ENCODE measurements at regions not wholly inside any gene's neighbourhood (a gene's known extent, or its start where the extent isn't known, plus 50 kb on each side); places are given as distances from the start of the nearest gene placed in this dataset.

DNA sequence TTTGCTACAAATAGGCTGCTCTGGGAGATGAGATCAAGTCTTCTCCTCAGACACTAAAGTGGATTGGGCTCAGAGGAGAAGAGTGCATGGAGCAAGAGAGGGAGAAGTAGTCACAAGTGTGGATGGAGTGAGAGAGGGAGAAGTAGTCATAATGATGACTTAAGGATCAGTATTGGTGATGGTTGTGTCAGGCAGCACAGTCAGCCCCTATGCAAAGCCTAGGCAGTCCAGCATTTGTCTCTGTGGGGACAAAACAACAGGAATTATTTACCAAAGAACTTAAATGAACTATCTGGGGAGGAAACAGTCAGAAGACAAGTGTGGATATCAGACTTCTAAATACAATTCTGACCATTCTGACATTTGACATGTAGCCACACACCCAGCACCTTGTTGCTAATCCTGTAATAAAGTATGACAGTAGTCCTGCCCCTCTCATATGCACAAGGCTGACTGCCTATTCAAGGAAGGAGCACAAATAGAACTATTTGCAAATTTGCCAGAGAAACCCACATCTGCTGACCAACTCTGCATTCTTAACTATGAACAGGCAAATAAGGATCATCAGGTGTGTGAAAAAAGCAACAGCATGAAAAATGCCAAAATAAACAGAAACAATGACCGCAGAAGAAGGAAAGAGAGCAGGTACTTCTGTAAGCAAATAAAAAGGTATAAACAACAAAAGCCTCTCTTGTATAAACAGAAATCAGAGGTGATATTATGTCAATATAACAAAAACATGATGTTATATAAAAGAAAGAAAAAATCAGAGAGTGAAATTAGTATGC is 1597.9 kb upstream of the ACVR2A start:
- WGBS, 2 donors, result 0% methylated on average over 1 of the region's 1 CpG
- intact Hi-C loops (cut with DNase I), result no loop called here

GRCh38 chr2:146246002-146246735 is 1598.7 kb upstream of the ACVR2A start:
- WGBS, 2 donors, result 36 to 39% methylated on average over 3 of the region's 3 CpGs
- Histone ChIP-seq H3K27me3 (no peaks in the 10 kb centered on the region), H3K4me1 (no peaks in the 10 kb centered on the region), H3K4me3 (no peak overlapping the region), H3K36me3 (no peaks in the 10 kb centered on the region), H3K27ac (no peak overlapping the region), H3K9me3 (no peaks in the 10 kb centered on the region)
- intact Hi-C loops (cut with DNase I), result no loop called here
- TF ChIP-seq POLR2A (IDR thresholded peaks at IDR 0.05), result no peak
- no peak for TF ChIP-seq EP300 (IDR thresholded peaks at IDR 0.05)
- TF ChIP-seq, protein P1, sequence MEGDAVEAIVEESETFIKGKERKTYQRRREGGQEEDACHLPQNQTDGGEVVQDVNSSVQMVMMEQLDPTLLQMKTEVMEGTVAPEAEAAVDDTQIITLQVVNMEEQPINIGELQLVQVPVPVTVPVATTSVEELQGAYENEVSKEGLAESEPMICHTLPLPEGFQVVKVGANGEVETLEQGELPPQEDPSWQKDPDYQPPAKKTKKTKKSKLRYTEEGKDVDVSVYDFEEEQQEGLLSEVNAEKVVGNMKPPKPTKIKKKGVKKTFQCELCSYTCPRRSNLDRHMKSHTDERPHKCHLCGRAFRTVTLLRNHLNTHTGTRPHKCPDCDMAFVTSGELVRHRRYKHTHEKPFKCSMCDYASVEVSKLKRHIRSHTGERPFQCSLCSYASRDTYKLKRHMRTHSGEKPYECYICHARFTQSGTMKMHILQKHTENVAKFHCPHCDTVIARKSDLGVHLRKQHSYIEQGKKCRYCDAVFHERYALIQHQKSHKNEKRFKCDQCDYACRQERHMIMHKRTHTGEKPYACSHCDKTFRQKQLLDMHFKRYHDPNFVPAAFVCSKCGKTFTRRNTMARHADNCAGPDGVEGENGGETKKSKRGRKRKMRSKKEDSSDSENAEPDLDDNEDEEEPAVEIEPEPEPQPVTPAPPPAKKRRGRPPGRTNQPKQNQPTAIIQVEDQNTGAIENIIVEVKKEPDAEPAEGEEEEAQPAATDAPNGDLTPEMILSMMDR (IDR thresholded peaks at IDR 0.05), result no peak
- TF ChIP-seq POLR2AphosphoS5 (IDR thresholded peaks at IDR 0.05), result no peak
- no peak for DNase-seq

More for the DNA sequence above, 1597.9 kb upstream of the ACVR2A start:
- TF ChIP-seq POLR2A (IDR thresholded peaks at IDR 0.05) (no peak), POLR2AphosphoS5 (IDR thresholded peaks at IDR 0.05) (no peak), EP300 (IDR thresholded peaks at IDR 0.05) (no peak)
- TF ChIP-seq, protein P1 (IDR thresholded peaks at IDR 0.05), result no peak
- Histone ChIP-seq H3K4me1 (no peaks in the 10 kb centered on the region), H3K27me3 (no peaks in the 10 kb centered on the region), H3K9me3 (no peaks in the 10 kb centered on the region), H3K27ac (no peak overlapping the region), H3K4me3 (no peak overlapping the region), H3K36me3 (no peaks in the 10 kb centered on the region)
- DNase-seq, result no peak

DNA sequence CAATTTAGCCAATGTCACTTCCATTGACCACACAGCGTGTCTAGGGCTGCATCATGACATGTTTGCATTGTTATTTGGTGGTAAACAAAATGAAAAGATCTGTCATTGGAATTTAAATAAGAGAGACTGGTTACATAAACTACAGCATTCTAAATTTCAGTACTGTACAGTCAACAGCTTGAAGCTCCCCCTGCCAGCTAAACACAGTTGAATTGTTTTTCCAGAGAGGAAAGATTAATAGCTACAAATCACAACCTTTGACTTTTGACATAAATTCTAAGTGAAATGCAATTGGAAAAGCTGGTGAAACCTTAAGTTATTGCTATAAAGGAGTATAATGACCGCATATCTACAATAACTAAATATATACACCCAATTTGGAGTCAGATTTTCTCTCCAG is 1600.0 kb upstream of the ACVR2A start:
- DNase-seq, result no peak
- intact Hi-C loops (cut with DNase I), result no loop called here
- TF ChIP-seq POLR2A (IDR thresholded peaks at IDR 0.05) (no peak), POLR2AphosphoS5 (IDR thresholded peaks at IDR 0.05) (no peak), EP300 (IDR thresholded peaks at IDR 0.05) (no peak)
- TF ChIP-seq, protein P1 (IDR thresholded peaks at IDR 0.05), result no peak
- Histone ChIP-seq H3K27ac (no peak overlapping the region), H3K4me1 (no peaks in the 10 kb centered on the region), H3K9me3 (no peaks in the 10 kb centered on the region), H3K4me3 (no peak overlapping the region), H3K27me3 (no peaks in the 10 kb centered on the region), H3K36me3 (no peaks in the 10 kb centered on the region)
- 66 to 74% methylated on average over 2 of the region's 2 CpGs for WGBS, 2 donors

DNA sequence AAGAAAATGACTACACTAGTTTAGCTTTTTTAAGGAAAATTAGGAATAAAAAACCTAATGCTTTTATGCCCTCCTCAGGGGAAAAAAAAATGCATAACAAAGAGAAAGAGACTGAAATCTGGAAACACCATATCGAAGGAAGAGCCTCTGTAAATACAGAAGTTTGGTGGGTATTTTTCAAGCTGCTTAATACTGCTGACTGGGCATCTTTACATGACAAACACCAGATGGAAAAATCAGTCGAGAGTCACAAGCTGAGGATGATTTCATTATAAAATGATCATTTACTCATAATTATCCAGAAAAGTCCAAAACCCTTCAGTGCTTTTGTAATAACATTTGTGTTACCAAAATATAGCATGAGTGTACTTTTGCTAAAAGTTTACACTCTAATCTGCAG is 1600.7 kb upstream of the ACVR2A start:
- Histone ChIP-seq H3K36me3 (no peaks in the 10 kb centered on the region), H3K9me3 (no peaks in the 10 kb centered on the region), H3K4me1 (no peaks in the 10 kb centered on the region), H3K4me3 (no peak overlapping the region), H3K27ac (no peak overlapping the region), H3K27me3 (no peaks in the 10 kb centered on the region)
- TF ChIP-seq EP300 (IDR thresholded peaks at IDR 0.05), result no peak
- TF ChIP-seq, protein P1 (IDR thresholded peaks at IDR 0.05), result no peak
- TF ChIP-seq POLR2A (IDR thresholded peaks at IDR 0.05), result no peak
- TF ChIP-seq POLR2AphosphoS5 (IDR thresholded peaks at IDR 0.05), result no peak
- WGBS, 2 donors, result 67 to 70% methylated on average over 2 of the region's 2 CpGs
- no peak for DNase-seq
- intact Hi-C loops (cut with DNase I), result no loop called here

Measured in sigmoid colon (tissue), 6 donors.